Activated T-helper 2 cell treated with anti-CD3 and anti-CD28 coated beads, Interferon-gamma antibody, Interleukin-2, Interleukin-4, amounts not matched to agents 10 μg/mL and 5 μg/mL and 100 μg/mL, durations not matched to agents 14 hours and 24 hours and 36 hours (primary cell): ENCODE measurements at regions not wholly inside any gene's neighbourhood (a gene's known extent, or its start where the extent isn't known, plus 50 kb on each side); places are given as distances from the start of the nearest gene placed in this dataset.

ENCODE experiments used
- DNase-seq: peaks from one replicate; pipeline ENCODE4 v3.0.0; 2021; ENCODE audit warnings: low spot score
- H3K27ac Mint-ChIP-seq: one replicate; pipeline ENCODE4 v1.8.0; 2021; ENCODE audit warnings: mixed read lengths
- H3K27me3 Mint-ChIP-seq: one replicate; pipeline ENCODE4 v1.8.0; 2021; ENCODE audit warnings: low read depth, mixed read lengths
- H3K36me3 Mint-ChIP-seq: one replicate; pipeline ENCODE4 v1.8.0; 2021; ENCODE audit warnings: low read depth, mixed read lengths
- H3K4me1 Mint-ChIP-seq: one replicate; pipeline ENCODE4 v1.8.0; 2021; ENCODE audit warnings: low read depth, mixed read lengths
- H3K4me3 Mint-ChIP-seq: one replicate; pipeline ENCODE4 v1.8.0; 2021; ENCODE audit warnings: low read depth, mild to moderate bottlenecking, moderate library complexity, mixed read lengths
- H3K9me3 Mint-ChIP-seq: one replicate; pipeline ENCODE4 v1.8.0; 2021; ENCODE audit warnings: mixed read lengths
- intact Hi-C: fragments of 100-400 bp; cut with micrococcal nuclease; formaldehyde crosslinking; loops from one replicate; pipeline ENCODE4 v1.15.1; 2023

- Mint-ChIP-seq H3K9me3 (no peaks in the 10 kb centered on the region), H3K27me3 (no peaks in the 10 kb centered on the region), H3K4me1 (peaks cover 6% of the 10 kb centered on the region), H3K36me3 (no peaks in the 10 kb centered on the region), H3K27ac (no peak overlapping the region), H3K4me3 (no peak overlapping the region)
- DNase-seq: no peak
- intact Hi-C loops: no loop called here
Observed at GRCh38 chr4:17095771-17096170, 197.3 kb upstream of the LDB2 start.

DNA sequence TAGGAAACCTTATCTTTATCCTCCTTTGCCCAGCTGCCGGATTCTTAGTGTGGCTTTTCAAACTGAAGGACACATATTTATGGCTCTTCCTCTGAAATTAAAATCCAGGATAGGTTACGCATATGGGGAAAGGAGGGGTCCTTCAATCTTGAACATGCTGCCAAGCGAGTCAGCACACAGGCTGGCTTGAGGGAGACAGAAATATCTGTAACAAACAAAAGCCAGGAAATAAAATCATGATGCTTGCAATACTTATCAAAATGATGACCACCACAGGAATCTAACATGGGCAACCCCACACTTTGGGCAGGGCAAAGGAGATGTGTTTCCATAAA is 196.4 kb upstream of the LDB2 start:
- intact Hi-C loops: no loop called here
- H3K27ac Mint-ChIP-seq: no peak overlapping the region
- peaks cover 6% of the 10 kb centered on the region for H3K4me1 Mint-ChIP-seq
- H3K4me3 Mint-ChIP-seq: no peak overlapping the region
- H3K36me3 Mint-ChIP-seq: no peaks in the 10 kb centered on the region
- DNase-seq: no peak
- H3K9me3 Mint-ChIP-seq: no peaks in the 10 kb centered on the region
- H3K27me3 Mint-ChIP-seq: no peaks in the 10 kb centered on the region

GRCh38 chr4:17094159-17094875 is 195.9 kb upstream of the LDB2 start:
- H3K36me3 Mint-ChIP-seq: no peaks in the 10 kb centered on the region
- peaks cover 6% of the 10 kb centered on the region for H3K4me1 Mint-ChIP-seq
- H3K27ac Mint-ChIP-seq: no peak overlapping the region
- DNase-seq: no peak
- H3K9me3 Mint-ChIP-seq: no peaks in the 10 kb centered on the region
- no peaks in the 10 kb centered on the region for H3K27me3 Mint-ChIP-seq
- H3K4me3 Mint-ChIP-seq: no peak overlapping the region
- intact Hi-C loops: no loop called here

DNA sequence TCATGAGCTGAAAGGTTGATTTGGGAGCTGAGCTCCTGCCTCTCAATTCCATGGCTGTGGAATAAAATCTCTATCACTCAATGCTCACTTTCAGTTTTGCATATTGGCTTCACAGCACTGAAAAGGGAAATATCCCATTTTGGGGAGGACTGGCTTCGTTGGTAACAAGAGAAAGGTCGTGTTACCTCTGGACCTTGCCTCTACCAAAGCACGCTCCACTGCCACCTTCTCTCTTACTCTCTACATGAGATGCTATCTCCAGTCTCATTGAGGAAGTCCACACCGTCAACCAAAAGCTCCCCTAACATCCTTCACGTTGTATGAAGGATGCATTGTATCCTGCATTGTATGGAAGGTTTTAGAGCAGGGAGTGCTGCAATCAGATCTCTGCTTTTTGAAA is 195.0 kb upstream of the LDB2 start:
- Mint-ChIP-seq H3K27me3 (no peaks in the 10 kb centered on the region), H3K4me1 (peaks cover 6% of the 10 kb centered on the region), H3K9me3 (no peaks in the 10 kb centered on the region), H3K36me3 (no peaks in the 10 kb centered on the region), H3K27ac (no peak overlapping the region), H3K4me3 (no peak overlapping the region)
- DNase-seq: no peak
- intact Hi-C loops: no loop called here

- H3K36me3 Mint-ChIP-seq: no peaks in the 10 kb centered on the region
- peaks cover 6% of the 10 kb centered on the region for H3K4me1 Mint-ChIP-seq
- no peaks in the 10 kb centered on the region for H3K9me3 Mint-ChIP-seq
- no peaks in the 10 kb centered on the region for H3K27me3 Mint-ChIP-seq
- DNase-seq: no peak
- no peak overlapping the region for H3K4me3 Mint-ChIP-seq
- intact Hi-C loops: no loop called here
- H3K27ac Mint-ChIP-seq: no peak overlapping the region
Observed at GRCh38 chr4:17092736-17093437, 194.4 kb upstream of the LDB2 start.

DNA sequence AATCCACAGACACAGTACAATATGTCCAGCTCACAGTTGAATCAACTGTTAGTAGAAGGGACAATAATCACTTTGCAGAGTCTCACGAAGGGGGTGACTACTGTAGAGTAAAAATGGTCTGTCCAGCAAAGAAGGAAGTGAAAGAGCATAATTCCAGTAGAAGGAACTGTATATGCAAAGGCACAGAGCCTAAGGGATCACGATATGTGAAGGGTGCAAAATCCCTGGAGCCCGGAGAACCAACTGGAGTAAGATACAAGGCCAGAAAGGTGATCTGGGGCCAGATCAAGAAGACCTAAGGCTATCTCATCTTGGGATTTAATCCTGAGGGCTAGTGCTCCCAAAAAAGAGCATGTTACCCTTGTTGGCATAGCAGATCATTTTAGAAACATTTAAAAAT is 192.7 kb upstream of the LDB2 start:
- Mint-ChIP-seq H3K27ac (no peak overlapping the region), H3K4me1 (peaks cover 6% of the 10 kb centered on the region), H3K4me3 (no peak overlapping the region), H3K36me3 (no peaks in the 10 kb centered on the region), H3K9me3 (no peaks in the 10 kb centered on the region), H3K27me3 (no peaks in the 10 kb centered on the region)
- DNase-seq: no peak
- intact Hi-C loops: no loop called here

DNA sequence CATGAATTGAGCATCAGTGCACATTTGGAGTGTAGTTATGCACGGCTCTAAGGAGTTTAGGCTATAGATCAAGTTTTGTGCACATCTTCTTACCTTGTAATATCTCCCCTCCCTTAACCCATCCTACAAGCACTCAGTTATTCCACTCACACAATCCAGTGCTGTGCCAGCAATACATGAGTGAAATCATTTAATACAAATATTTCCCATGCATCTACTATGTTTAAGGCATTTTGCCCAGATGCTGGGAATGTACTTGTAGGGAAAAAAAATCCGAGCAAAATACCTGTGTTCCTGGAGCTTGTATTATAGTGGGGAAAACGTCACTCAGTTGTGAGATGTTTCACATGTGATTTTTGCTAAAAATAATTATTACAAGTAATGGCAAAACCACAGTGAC is 191.6 kb upstream of the LDB2 start:
- Mint-ChIP-seq H3K36me3 (no peaks in the 10 kb centered on the region), H3K27ac (no peak overlapping the region), H3K4me1 (peaks cover 6% of the 10 kb centered on the region), H3K27me3 (no peaks in the 10 kb centered on the region), H3K4me3 (no peak overlapping the region), H3K9me3 (no peaks in the 10 kb centered on the region)
- intact Hi-C loops: no loop called here
- no peak for DNase-seq

- H3K27ac Mint-ChIP-seq: no peak overlapping the region
- H3K27me3 Mint-ChIP-seq: no peaks in the 10 kb centered on the region
- no peak overlapping the region for H3K4me3 Mint-ChIP-seq
- H3K9me3 Mint-ChIP-seq: no peaks in the 10 kb centered on the region
- H3K4me1 Mint-ChIP-seq: no peaks in the 10 kb centered on the region
- no peak for DNase-seq
- intact Hi-C loops: no loop called here
- no peaks in the 10 kb centered on the region for H3K36me3 Mint-ChIP-seq
Observed at GRCh38 chr4:17085416-17085815, 187.0 kb upstream of the LDB2 start.

GRCh38 chr4:17082186-17082585 is 183.7 kb upstream of the LDB2 start:
- Mint-ChIP-seq H3K36me3 (no peaks in the 10 kb centered on the region), H3K4me3 (no peak overlapping the region), H3K4me1 (no peaks in the 10 kb centered on the region), H3K27me3 (no peaks in the 10 kb centered on the region), H3K9me3 (no peaks in the 10 kb centered on the region), H3K27ac (no peak overlapping the region)
- DNase-seq: no peak
- intact Hi-C loops: no loop called here

DNA sequence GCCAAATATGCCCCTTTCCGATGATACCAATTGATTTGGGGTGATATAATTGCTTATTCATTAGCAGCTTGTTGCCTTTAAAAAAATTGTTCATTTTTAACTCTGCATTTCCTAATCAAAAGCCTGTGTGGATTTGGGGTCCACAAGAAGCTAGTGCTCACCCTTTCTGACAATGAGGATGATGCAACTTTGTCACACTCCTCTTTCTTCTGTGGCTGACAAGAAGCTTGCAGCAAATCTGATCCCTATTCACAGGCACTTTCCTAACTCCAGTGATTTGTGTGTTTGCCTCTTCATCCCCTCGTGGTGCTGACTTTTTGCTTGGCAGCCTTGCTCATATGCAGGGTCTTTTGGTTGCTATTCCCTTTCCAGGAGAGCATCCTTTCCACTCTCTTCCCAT is 182.7 kb upstream of the LDB2 start:
- DNase-seq: no peak
- no peaks in the 10 kb centered on the region for H3K4me1 Mint-ChIP-seq
- H3K4me3 Mint-ChIP-seq: no peak overlapping the region
- no peak overlapping the region for H3K27ac Mint-ChIP-seq
- H3K36me3 Mint-ChIP-seq: no peaks in the 10 kb centered on the region
- H3K27me3 Mint-ChIP-seq: no peaks in the 10 kb centered on the region
- intact Hi-C loops: no loop called here
- H3K9me3 Mint-ChIP-seq: no peaks in the 10 kb centered on the region

GRCh38 chr4:17077105-17077504 is 178.7 kb upstream of the LDB2 start:
- no peak overlapping the region for H3K27ac Mint-ChIP-seq
- no peaks in the 10 kb centered on the region for H3K9me3 Mint-ChIP-seq
- no peaks in the 10 kb centered on the region for H3K36me3 Mint-ChIP-seq
- no peak overlapping the region for H3K4me3 Mint-ChIP-seq
- DNase-seq: no peak
- no peaks in the 10 kb centered on the region for H3K4me1 Mint-ChIP-seq
- no peaks in the 10 kb centered on the region for H3K27me3 Mint-ChIP-seq
- intact Hi-C loops: no loop called here

GRCh38 chr4:17072483-17072882 is 174.0 kb upstream of the LDB2 start:
- H3K27me3 Mint-ChIP-seq: no peaks in the 10 kb centered on the region
- intact Hi-C loops: no loop called here
- H3K27ac Mint-ChIP-seq: no peak overlapping the region

DNA sequence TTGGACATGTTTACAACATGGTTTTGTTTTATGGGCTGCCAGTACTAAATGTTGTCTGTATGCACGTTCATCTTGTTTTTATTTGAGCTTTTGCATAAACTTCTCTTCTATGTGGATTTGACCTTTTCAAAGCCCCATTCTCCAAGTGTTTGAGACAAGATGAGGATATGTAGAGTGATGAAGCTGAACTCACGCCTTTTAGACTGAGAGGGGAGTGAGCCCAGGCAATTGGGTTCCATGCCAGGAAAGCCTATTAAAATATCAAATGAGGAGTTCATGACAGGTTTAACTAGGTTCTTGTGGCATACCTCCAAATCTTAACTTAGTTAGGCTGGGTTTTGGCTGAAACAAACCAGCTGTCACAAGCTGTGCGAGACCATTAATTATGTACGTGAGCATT is 170.4 kb upstream of the LDB2 start:
- Mint-ChIP-seq H3K4me1 (no peaks in the 10 kb centered on the region), H3K9me3 (no peaks in the 10 kb centered on the region), H3K36me3 (no peaks in the 10 kb centered on the region), H3K27ac (no peak overlapping the region), H3K4me3 (no peak overlapping the region), H3K27me3 (no peaks in the 10 kb centered on the region)
- intact Hi-C loops: no loop called here
- no peak for DNase-seq

More at GRCh38 chr4:17072483-17072882, 174.0 kb upstream of the LDB2 start:
- no peak for DNase-seq
- no peaks in the 10 kb centered on the region for H3K36me3 Mint-ChIP-seq
- H3K9me3 Mint-ChIP-seq: no peaks in the 10 kb centered on the region
- no peak overlapping the region for H3K4me3 Mint-ChIP-seq
- no peaks in the 10 kb centered on the region for H3K4me1 Mint-ChIP-seq
